Pancreas (tissue), 10 donors: ENCODE measurements at regions not wholly inside any gene's neighbourhood (a gene's known extent, or its start where the extent isn't known, plus 50 kb on each side); places are given as distances from the start of the nearest gene placed in this dataset.

Source experiments
- ATAC-seq, 4 donors: fragments of 200-7000 bp; cut with Tn5 transposase; one replicate each; pipeline versions ENCODE4 v1.8.0 to v1.9.1; 2020; ENCODE audit warnings: mild to moderate bottlenecking in 4 of 4, moderate library complexity in 4 of 4
- DNase-seq, 6 donors: peaks; one replicate each; pipeline ENCODE4 v3.0.0-alpha.2; 2020
- FAIRE-seq: peaks from 2 replicates; lab custom pipeline; 2012; peaks lifted over from hg19 to GRCh38; lab: Jason Lieb, UNC
- H3K27ac ChIP-seq, 4 donors: fragments of 200-600 bp; sonication (generic); 1 replicate in 3 of 4; 2 replicates in 1 of 4; pipeline versions ENCODE4 v1.5.0 to v1.8.0; 2020
- H3K27me3 ChIP-seq, 4 donors: fragments of 200-600 bp; one replicate each; pipeline ENCODE4 v1.8.0; 2021
- H3K36me3 ChIP-seq, 3 donors: fragments of 200-600 bp; sonication (generic) in 1 of 3; one replicate each; pipeline versions ENCODE4 v1.5.0 to v1.8.0; 2020 to 2021
- H3K4me1 ChIP-seq, 3 donors: fragments of 200-600 bp; one replicate each; pipeline ENCODE4 v1.8.0; 2021
- H3K4me3 ChIP-seq, 4 donors: fragments of 200-600 bp; sonication (generic) in 2 of 4; one replicate each; pipeline versions ENCODE4 v1.5.0 to v1.8.0; 2020 to 2021
- H3K9me3 ChIP-seq, 4 donors: fragments of 200-600 bp; one replicate each; pipeline ENCODE4 v1.8.0; 2021
- WGBS, 2 donors: extraction: QIAGEN DNeasy Blood & Tissue Kit; methylation state at CpG; one replicate each; pipeline ENCODE4 v1.1.7; 2013; 5-methylcytosine and 5-hydroxymethylcytosine counted together
- intact Hi-C, 3 donors: fragments of 100-400 bp; cut with DNase I; formaldehyde crosslinking; loops; one replicate each; pipeline versions ENCODE4 v1.11.1 to v1.14.2; 2022
- TF ChIP-seq, protein P1 (sequence below), 4 donors: fragments of 200-600 bp; sonication (generic) in 3 of 4; IDR thresholded peaks; one replicate each; pipeline versions ENCODE4 v1.5.0 to v1.8.0; 2021; ENCODE audit warnings: antibody characterized with exemption in 4 of 4
- donor health status: healthy with polysubstance abuse.
- donor health status: DM: no; HTN: no; CAD: no; lungs with moderate emphysema.
- donor health status: DM: no; HTN: no; CAD: no.
- donor health status: control.
- donor health status: control.
- donor health status: Bipolar disorder and iron deficiency.
- donor health status: DM: yes; HTN: yes; CAD: no.
- donor health status: DM: no; HTN: no; CAD: no.
- donor health status: DM: no; HTN: no; CAD: no.
- donor health status: DM: yes; HTN: yes; CAD: no.

DNA sequence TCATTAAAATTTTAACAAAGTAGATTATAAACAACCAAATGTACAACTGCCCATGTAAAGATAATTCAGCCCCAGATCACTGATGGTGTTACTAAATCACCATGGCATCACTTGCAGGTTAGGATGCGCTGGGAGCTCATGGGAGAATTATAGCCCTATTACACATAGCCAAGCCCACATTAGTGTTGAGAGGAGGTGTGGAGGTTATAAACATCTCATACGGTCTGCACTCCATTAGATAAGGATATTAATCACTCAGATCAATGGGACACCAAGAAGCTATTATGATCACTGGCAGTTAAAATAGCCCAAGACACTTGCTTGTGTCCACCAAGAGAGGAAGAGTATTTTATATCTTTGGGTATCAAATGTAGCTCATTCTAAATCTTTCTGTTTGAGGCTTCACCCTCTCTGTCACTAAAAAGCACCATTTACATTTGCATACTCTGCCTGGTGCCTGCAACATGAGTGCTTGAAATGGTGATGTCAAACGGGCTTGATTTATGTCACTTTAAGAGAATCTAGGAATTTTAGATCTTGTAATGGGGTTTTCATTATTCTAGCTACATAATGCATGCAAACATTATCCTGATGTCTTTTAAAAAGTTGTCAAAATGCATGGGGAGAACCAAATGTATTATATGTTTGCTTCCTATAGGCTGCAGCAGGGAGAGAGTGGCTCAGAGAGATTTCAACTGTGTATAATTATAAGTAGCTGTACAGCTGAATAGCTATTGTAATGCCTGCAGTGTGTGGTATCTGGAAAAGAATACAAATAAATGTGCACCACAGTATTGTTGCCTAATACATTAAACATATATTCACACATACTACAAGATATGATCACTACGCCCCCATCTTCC is 654.1 kb upstream of the MARCKS start:
- H3K27ac ChIP-seq: no peak overlapping the region
- no peaks in the 10 kb centered on the region for H3K27me3 ChIP-seq
- DNase-seq: no peak
- H3K9me3 ChIP-seq: no peaks in the 10 kb centered on the region
- intact Hi-C loops: no loop called here
- no peaks in the 10 kb centered on the region for H3K36me3 ChIP-seq
- TF ChIP-seq, protein P1, sequence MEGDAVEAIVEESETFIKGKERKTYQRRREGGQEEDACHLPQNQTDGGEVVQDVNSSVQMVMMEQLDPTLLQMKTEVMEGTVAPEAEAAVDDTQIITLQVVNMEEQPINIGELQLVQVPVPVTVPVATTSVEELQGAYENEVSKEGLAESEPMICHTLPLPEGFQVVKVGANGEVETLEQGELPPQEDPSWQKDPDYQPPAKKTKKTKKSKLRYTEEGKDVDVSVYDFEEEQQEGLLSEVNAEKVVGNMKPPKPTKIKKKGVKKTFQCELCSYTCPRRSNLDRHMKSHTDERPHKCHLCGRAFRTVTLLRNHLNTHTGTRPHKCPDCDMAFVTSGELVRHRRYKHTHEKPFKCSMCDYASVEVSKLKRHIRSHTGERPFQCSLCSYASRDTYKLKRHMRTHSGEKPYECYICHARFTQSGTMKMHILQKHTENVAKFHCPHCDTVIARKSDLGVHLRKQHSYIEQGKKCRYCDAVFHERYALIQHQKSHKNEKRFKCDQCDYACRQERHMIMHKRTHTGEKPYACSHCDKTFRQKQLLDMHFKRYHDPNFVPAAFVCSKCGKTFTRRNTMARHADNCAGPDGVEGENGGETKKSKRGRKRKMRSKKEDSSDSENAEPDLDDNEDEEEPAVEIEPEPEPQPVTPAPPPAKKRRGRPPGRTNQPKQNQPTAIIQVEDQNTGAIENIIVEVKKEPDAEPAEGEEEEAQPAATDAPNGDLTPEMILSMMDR (IDR thresholded peaks at IDR 0.05): no peak
- no peaks in the 10 kb centered on the region for H3K4me1 ChIP-seq
- no peak for FAIRE-seq
- no peak for ATAC-seq
- no peak overlapping the region for H3K4me3 ChIP-seq
- 75 to 78% methylated on average over 4 of the region's 4 CpGs for WGBS, 2 donors

DNA sequence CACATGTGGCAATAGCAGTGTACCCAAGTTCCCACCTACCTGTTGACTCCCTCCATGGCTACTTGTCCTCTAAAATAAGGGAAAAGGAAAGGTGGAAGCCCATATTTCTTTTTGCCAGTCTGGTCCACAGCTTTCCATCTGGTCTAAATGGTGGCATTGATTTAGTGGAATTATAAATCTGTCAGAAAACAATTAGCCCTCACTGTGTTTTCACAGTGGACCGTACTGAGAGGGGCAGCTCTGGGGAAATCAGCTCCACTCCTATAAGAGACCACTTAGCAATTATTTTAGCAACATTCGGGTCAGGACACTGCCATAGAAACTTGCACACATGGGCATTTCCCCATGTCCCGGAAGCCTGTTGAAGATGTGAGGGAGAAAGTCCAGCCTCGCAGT is 653.4 kb upstream of the MARCKS start:
- intact Hi-C loops: no loop called here
- FAIRE-seq (no peak), DNase-seq (no peak), ATAC-seq (no peak)
- H3K27ac ChIP-seq: no peak overlapping the region
- no peaks in the 10 kb centered on the region for H3K36me3 ChIP-seq
- 81 to 88% methylated on average over 4 of the region's 4 CpGs for WGBS, 2 donors
- no peak overlapping the region for H3K4me3 ChIP-seq
- H3K27me3 ChIP-seq: no peaks in the 10 kb centered on the region
- no peaks in the 10 kb centered on the region for H3K4me1 ChIP-seq
- no peaks in the 10 kb centered on the region for H3K9me3 ChIP-seq
- TF ChIP-seq, protein P1 (IDR thresholded peaks at IDR 0.05): no peak

DNA sequence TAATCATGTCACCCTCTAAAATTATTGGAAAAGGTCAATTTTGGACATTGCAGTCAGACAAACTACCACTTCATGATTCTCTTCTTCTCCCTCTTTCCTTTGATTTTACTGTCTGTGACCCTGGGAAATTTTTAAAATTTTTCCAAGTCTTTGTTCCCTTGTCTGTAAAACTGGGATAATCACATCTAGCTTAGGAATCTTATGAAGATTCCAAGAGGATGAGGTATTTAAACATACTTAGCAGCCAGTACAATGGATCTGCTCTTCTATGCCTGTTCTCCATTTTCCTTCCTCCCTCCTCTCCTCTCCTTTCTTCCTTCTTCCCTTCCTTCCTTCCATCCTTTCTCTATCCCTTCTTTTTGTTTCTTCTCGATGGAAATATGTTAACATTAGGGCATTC is 651.6 kb upstream of the MARCKS start:
- Histone ChIP-seq H3K27ac (no peak overlapping the region), H3K4me1 (no peaks in the 10 kb centered on the region), H3K27me3 (no peaks in the 10 kb centered on the region), H3K4me3 (no peak overlapping the region), H3K9me3 (no peaks in the 10 kb centered on the region), H3K36me3 (no peaks in the 10 kb centered on the region)
- 47 to 61% methylated on average over 1 of the region's 1 CpG for WGBS, 2 donors
- ATAC-seq: no peak
- TF ChIP-seq, protein P1 (IDR thresholded peaks at IDR 0.05): no peak
- no peak for FAIRE-seq
- DNase-seq: no peak
- intact Hi-C loops: no loop called here

DNA sequence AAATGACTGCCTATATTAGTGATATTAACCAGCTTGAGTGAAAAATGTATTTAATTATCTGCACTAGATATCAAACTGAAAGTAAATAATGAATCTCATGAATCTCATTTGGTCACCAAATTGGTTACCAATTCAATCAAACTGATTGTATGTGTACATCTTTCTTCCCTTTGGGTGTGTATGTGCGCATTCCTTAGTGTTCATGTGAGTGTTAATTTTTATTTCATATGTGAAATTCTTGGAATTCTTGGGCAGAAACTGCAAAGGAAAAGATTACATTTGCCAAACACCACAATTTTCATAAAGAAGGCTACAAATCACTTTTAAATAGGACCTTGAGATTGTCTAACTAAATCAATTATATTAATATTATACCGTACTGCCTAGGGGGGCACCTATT is 648.4 kb upstream of the MARCKS start:
- Histone ChIP-seq H3K9me3 (no peaks in the 10 kb centered on the region), H3K27ac (no peak overlapping the region), H3K4me1 (no peaks in the 10 kb centered on the region), H3K4me3 (no peak overlapping the region), H3K36me3 (no peaks in the 10 kb centered on the region), H3K27me3 (no peaks in the 10 kb centered on the region)
- no peak for ATAC-seq
- TF ChIP-seq, protein P1 (IDR thresholded peaks at IDR 0.05): no peak
- intact Hi-C loops: no loop called here
- no peak for DNase-seq
- WGBS, 2 donors: 80% methylated on average over 2 of the region's 2 CpGs
- no peak for FAIRE-seq

DNA sequence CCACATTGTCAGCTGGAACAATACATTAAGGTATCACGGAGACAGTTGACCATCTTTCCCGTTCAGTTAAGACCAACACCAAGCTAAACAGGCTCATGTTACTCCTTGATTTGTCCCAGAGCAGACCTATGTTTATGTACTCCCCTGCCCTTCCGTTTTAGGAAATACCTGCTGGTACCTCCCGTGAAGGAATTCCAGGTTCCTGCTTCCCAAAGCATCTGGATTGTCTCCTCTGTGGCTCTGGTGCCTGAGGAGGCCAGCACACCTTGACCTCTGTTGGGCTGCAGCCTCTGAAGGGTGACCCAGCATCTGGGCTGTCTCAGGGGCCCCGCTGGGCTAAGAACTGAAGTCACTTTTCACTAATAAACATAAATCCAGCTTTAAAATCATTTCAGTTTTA is 647.8 kb upstream of the MARCKS start:
- TF ChIP-seq, protein P1 (IDR thresholded peaks at IDR 0.05): no peak
- Histone ChIP-seq H3K36me3 (no peaks in the 10 kb centered on the region), H3K9me3 (no peaks in the 10 kb centered on the region), H3K4me1 (no peaks in the 10 kb centered on the region), H3K4me3 (no peak overlapping the region), H3K27ac (no peak overlapping the region), H3K27me3 (no peaks in the 10 kb centered on the region)
- intact Hi-C loops: no loop called here
- FAIRE-seq: no peak
- DNase-seq: no peak
- no peak for ATAC-seq
- 58 to 64% methylated on average over 5 of the region's 5 CpGs for WGBS, 2 donors
